H4 (cell line): ENCODE measurements at regions not wholly inside any gene's neighbourhood (a gene's known extent, or its start where the extent isn't known, plus 50 kb on each side); places are given as distances from the start of the nearest gene placed in this dataset.
A peak's percentile ranks its signal among the peaks of the same experiment; 100 is the strongest.
"Not testable (repeated sequence)": the region's sequence is repeated elsewhere in the genome, so short reads cannot be mapped to it uniquely, and the experiment has no call there.

Experiments used
- DNase-seq: peaks from one replicate; pipeline ENCODE4 v3.0.0-alpha.2; 2015; ENCODE audit warnings: low spot score

- no peak for DNase-seq
These were observed 52.0 kb upstream of the BMP2 start for GRCh38 chr20:6715401-6715941.

- no peak for DNase-seq
These were observed 53.2 kb upstream of the BMP2 start for GRCh38 chr20:6714279-6714711.

DNA sequence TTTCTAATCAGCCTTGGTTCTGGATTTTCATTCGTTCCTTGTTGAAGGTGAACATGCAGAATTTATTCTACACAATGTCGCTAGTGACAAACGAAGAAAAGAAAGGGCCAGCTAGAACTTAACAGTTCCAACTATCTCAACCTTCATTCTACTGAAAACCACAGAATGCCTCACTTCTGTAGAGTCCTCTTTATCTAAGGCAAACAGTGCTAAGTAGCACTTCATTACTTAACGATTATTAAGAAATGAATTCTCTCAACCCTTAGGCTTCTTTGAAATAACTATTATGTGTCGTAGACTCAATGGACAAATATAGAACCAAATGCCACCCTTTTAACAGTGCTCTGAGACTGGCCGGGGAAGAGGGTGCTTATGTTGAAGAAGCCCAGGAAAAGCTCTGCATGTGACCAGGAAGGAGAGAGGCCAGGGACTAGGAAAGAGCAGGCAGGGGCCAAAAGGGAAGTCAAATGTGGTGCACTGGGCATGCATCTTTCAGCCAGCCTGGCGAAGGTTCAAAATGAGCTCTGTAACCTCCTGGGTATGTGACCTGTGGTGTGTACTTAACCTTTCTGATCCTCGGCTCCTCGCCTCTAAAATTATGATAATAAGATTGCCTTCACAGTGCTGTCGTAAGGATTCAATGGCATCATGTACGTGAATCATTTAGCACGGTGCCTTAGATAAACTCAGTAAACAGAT is 55.4 kb upstream of the BMP2 start:
- no peak for DNase-seq

DNA sequence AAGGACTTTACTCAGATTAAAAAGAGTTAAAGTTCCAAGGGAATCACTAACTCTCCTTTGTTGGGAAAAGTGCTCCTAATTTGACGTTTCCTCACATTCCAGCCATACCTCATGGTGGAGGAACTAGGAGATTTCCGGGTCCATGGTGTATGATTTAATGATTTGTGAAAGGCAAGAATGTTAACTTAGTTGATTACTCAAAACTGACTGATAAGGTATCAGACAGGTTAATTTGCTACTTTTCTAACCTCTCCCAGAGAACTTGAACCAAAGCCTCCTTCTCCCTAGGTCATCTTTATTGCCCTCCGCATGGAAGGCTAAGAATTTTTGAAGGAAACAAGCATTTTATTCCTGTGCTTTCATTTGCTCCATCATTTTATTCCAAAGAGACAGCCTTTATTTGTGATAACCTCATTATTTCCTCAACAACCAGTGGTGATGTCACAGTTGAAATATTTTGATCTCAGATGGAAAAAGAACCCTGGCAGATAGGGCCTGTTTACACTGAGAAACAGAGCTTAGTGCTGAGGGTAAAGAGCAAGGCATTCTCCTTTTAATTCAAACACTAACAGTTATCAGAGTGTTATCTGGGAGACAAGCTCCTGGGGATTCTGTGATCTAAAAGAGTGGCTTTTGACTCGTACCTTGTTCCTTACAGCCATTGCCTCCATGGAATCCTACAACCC is 57.4 kb upstream of the BMP2 start:
- no peak for DNase-seq

- peak; percentile 37 for DNase-seq
These were observed 59.5 kb upstream of the BMP2 start for GRCh38 chr20:6708010-6708409.

GRCh38 chr20:6707321-6707831 is 60.1 kb upstream of the BMP2 start:
- DNase-seq: no peak

DNA sequence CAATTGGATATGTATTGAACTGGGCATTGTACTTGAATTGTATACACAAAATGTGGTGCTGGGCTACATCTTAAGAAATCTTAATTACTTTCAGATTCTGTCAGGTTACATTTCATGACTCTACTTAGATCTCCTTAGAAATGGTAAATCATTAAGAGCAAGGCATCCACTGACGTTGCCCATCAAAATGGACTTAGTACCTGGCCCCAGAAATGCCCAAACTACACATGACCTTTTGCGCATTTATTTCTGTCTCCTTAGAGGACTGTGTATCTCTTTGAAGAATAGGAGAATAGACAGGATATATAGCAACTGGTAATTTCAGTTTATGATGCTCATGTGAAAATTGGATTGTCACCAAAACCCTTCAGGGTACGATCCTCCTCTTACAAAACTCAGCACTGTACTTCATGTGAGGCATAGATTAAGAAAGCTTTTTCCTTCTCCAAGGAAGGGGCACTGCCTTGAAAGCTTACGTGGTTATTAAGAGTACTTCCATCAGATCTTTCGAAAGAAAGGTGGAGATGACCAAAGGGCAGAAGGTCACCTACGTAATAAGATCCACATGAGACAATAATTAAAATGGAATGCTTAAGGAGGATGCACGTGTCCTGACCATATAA is 61.4 kb upstream of the BMP2 start:
- no peak for DNase-seq

GRCh38 chr20:6705106-6705766 is 62.2 kb upstream of the BMP2 start:
- no peak for DNase-seq

- no peak for DNase-seq
These were observed 63.2 kb upstream of the BMP2 start for GRCh38 chr20:6704132-6704861.

DNA sequence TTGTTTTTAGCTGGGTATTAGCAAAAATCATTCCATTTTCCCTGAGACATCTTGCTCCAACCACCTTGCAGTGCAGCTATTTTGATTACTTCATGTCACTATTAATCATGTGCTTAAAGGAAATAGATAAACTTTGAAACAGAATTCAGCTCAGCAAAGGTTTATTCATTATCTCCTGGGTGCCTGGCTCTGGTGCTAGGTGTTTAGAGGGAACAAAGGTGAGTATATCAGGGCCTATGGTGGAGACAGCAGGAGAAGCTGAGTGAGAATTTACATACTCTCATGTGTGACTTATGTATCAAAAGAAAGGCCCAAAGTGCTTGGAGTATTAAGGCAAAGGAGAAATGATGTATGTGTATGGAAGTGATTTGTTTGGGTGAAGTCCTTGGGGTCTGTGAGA is 63.8 kb upstream of the BMP2 start:
- DNase-seq: no peak

- no peak for DNase-seq
These were observed 64.4 kb upstream of the BMP2 start for GRCh38 chr20:6703047-6703446.

GRCh38 chr20:6702144-6702543 is 65.3 kb upstream of the BMP2 start:
- DNase-seq: no peak

- DNase-seq: no peak
These were observed 66.7 kb upstream of the BMP2 start for GRCh38 chr20:6700563-6701329.

GRCh38 chr20:6699921-6700562 is 67.4 kb upstream of the BMP2 start:
- no peak for DNase-seq

DNA sequence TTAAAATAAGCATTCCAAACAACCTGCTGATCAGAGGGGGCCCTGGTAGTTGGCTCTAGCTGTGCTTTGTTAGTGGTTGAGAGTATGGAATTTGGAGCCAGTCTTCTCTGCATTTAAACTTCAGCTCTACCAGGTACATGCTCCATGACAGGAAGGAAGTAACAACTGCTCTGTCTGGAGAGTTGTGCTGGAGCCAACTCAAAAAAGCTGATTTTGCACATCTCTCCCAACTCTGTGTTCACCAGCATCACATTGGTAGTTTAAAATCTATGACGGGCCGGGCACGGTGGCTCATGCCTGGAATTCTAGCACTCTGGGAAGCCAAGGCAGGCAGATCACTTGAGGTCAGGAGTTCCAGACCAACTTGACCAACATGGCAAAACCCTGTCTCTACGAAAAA is 68.8 kb upstream of the BMP2 start:
- no peak for DNase-seq

GRCh38 chr20:6698056-6698455 is 69.4 kb upstream of the BMP2 start:
- no peak for DNase-seq

- no peak for DNase-seq
These were observed 70.1 kb upstream of the BMP2 start for GRCh38 chr20:6697228-6697972.

DNA sequence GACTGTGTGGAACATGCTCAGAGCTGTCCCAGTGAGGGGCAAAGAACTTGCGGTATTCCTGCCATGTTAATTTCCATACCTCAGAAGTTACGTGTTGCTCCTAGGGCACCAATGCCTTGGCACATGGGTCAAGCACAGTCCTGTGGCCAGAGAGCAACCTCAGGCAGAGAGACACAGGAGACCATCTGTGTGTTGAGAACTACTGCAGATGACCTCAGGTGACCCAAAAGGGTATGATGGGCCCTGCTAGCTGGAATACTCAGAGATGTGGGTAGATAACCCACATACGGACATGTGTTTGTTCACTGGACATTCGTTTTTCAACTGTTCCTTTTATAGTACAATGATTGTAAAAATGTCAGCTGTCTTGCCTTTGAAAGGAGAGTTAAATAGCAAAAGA is 71.5 kb upstream of the BMP2 start:
- no peak for DNase-seq

GRCh38 chr20:6693808-6694198 is 73.7 kb upstream of the BMP2 start:
- DNase-seq: not testable (repeated sequence)
